ENCODE measurements at regions not wholly inside any gene's neighbourhood (a gene's known extent, or its start where the extent isn't known, plus 50 kb on each side); places are given as distances from the start of the nearest gene placed in this dataset.
"Not testable (repeated sequence)": the region's sequence is repeated elsewhere in the genome, so short reads cannot be mapped to it uniquely, and the experiment has no call there.

DNA sequence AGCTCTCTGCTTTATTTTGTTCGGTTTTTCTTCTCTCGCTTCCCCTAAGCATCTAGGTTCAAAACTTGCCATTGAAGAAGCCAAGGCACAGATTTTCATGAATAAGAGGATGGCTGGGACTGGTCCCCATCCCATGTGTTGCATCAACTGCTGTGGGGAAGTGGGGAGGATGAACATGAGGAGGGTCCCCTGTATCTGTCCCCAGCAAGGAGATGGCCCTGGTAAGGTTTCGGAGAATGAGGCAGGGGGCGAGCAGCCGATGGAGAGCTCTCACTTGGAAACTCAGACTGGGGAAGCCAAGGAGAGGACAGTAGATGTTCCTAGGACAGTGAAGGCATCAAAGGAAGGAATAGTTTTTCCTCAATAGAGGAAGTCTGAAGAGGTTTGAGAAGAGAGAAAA lies 142.0 kb upstream of the ATP2B2 start (continued):
- TF ChIP-seq, protein P1, sequence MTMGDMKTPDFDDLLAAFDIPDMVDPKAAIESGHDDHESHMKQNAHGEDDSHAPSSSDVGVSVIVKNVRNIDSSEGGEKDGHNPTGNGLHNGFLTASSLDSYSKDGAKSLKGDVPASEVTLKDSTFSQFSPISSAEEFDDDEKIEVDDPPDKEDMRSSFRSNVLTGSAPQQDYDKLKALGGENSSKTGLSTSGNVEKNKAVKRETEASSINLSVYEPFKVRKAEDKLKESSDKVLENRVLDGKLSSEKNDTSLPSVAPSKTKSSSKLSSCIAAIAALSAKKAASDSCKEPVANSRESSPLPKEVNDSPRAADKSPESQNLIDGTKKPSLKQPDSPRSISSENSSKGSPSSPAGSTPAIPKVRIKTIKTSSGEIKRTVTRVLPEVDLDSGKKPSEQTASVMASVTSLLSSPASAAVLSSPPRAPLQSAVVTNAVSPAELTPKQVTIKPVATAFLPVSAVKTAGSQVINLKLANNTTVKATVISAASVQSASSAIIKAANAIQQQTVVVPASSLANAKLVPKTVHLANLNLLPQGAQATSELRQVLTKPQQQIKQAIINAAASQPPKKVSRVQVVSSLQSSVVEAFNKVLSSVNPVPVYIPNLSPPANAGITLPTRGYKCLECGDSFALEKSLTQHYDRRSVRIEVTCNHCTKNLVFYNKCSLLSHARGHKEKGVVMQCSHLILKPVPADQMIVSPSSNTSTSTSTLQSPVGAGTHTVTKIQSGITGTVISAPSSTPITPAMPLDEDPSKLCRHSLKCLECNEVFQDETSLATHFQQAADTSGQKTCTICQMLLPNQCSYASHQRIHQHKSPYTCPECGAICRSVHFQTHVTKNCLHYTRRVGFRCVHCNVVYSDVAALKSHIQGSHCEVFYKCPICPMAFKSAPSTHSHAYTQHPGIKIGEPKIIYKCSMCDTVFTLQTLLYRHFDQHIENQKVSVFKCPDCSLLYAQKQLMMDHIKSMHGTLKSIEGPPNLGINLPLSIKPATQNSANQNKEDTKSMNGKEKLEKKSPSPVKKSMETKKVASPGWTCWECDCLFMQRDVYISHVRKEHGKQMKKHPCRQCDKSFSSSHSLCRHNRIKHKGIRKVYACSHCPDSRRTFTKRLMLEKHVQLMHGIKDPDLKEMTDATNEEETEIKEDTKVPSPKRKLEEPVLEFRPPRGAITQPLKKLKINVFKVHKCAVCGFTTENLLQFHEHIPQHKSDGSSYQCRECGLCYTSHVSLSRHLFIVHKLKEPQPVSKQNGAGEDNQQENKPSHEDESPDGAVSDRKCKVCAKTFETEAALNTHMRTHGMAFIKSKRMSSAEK (CRISPR knock-in tag; IDR thresholded peaks at IDR 0.05; ENCODE audit: borderline replicate concordance) = no peak
- TF ChIP-seq TCF7 (CRISPR knock-in tag; IDR thresholded peaks at IDR 0.05; ENCODE audit: low read depth) = no peak

DNA sequence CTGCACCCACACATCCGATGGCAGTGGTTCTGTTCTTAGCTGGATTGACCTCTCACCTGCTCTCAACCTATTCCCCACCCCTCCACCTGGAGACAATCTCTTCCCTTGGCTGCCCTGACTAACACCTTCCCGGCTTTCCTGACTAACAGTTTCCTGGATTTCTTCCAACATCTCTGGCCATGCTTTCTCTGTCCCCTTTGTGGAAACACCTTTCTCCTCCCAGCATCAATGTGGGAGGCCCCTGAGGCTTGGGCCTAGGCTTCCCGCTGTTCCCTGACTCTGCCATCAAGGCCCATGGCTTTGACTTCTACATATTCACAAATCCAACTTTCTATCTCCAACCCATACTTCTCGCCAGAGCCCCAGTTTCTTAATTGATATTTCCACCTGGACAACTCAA lies 142.8 kb upstream of the ATP2B2 start:
- Mint-ChIP-seq H3K27ac (no peak overlapping the region), H3K4me3 (no peak overlapping the region), H3K4me1 (no peaks in the 10 kb centered on the region), H3K27me3 (ENCODE audit: low read depth) (peaks cover 11% of the 10 kb centered on the region), H3K9me3 (no peaks in the 10 kb centered on the region; the same call in 1 of the 2 replicates), H3K36me3 (no peaks in the 10 kb centered on the region)
- ChIA-PET CTCF (no interaction called here), POLR2A (no interaction called here)
- TF ChIP-seq, protein P2, sequence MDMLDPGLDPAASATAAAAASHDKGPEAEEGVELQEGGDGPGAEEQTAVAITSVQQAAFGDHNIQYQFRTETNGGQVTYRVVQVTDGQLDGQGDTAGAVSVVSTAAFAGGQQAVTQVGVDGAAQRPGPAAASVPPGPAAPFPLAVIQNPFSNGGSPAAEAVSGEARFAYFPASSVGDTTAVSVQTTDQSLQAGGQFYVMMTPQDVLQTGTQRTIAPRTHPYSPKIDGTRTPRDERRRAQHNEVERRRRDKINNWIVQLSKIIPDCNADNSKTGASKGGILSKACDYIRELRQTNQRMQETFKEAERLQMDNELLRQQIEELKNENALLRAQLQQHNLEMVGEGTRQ (CRISPR knock-in tag; IDR thresholded peaks at IDR 0.05) = no peak
- TF ChIP-seq ATF1 (CRISPR knock-in tag; IDR thresholded peaks at IDR 0.05) = no peak
- TF ChIP-seq HMGA2 (CRISPR knock-in tag; IDR thresholded peaks at IDR 0.05) = no peak
- no peak for TF ChIP-seq GABPB1 (CRISPR knock-in tag; IDR thresholded peaks at IDR 0.05)
- TF ChIP-seq, protein P3, sequence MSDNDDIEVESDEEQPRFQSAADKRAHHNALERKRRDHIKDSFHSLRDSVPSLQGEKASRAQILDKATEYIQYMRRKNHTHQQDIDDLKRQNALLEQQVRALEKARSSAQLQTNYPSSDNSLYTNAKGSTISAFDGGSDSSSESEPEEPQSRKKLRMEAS (CRISPR knock-in tag; IDR thresholded peaks at IDR 0.05) = no peak
- TF ChIP-seq MXD4 (CRISPR knock-in tag; IDR thresholded peaks at IDR 0.05; ENCODE audit: borderline replicate concordance) = no peak
- no peak for TF ChIP-seq NR3C1 (CRISPR knock-in tag; conservative IDR thresholded peaks at IDR 0.05; ENCODE audit: low read depth)
- no peak for TF ChIP-seq ZNF138 (CRISPR knock-in tag; conservative IDR thresholded peaks at IDR 0.05)
- TF ChIP-seq IRF2 (CRISPR knock-in tag; IDR thresholded peaks at IDR 0.05; ENCODE audit: borderline replicate concordance, low read depth) = no peak
- no peak for TF ChIP-seq JAZF1 (CRISPR knock-in tag; IDR thresholded peaks at IDR 0.05)
- no peak for TF ChIP-seq ZNF671 (CRISPR knock-in tag; IDR thresholded peaks at IDR 0.05)
- no peak for TF ChIP-seq CREB1 (CRISPR knock-in tag; IDR thresholded peaks at IDR 0.05)
- TF ChIP-seq RELA (CRISPR knock-in tag; IDR thresholded peaks at IDR 0.05; ENCODE audit: borderline replicate concordance) = no peak
- TF ChIP-seq, protein P4, sequence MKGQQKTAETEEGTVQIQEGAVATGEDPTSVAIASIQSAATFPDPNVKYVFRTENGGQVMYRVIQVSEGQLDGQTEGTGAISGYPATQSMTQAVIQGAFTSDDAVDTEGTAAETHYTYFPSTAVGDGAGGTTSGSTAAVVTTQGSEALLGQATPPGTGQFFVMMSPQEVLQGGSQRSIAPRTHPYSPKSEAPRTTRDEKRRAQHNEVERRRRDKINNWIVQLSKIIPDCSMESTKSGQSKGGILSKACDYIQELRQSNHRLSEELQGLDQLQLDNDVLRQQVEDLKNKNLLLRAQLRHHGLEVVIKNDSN (CRISPR knock-in tag; IDR thresholded peaks at IDR 0.05) = no peak
- no peak for TF ChIP-seq MYBL2 (CRISPR knock-in tag; IDR thresholded peaks at IDR 0.05)
- TF ChIP-seq GTF2I (CRISPR knock-in tag; conservative IDR thresholded peaks at IDR 0.05) = no peak
- no peak for ATAC-seq
- DNase-seq (ENCODE audit: low spot score) = no peak

DNA sequence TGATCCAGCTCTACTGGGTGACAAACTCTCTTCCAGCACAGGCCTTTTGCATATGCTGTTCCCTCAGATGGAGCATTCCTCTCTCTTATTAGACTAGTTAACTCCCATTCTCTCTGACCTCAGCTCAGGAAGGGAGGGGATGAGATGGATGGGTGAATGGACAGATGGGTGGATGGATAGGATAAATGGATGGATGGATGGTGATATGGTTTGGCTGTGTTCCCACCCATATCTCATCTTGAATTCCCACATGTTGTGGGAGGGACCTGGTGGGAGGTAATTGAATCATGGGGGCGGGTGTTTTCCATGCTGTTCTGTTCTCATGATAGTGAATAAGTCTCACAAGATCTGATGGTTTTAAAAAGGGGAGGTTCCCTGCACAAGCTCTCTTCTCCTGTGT lies 144.1 kb upstream of the ATP2B2 start:
- CTCF ChIA-PET; H3K9me3 Mint-ChIP-seq; H3K27ac Mint-ChIP-seq; POLR2A ChIA-PET; H3K4me1 Mint-ChIP-seq; H3K4me3 Mint-ChIP-seq; DNase-seq (ENCODE audit: low spot score); H3K27me3 Mint-ChIP-seq (ENCODE audit: low read depth); ATAC-seq; H3K36me3 Mint-ChIP-seq: not testable (repeated sequence)
